SK-N-MC (cell line): ENCODE measurements at regions not wholly inside any gene's neighbourhood (a gene's known extent, or its start where the extent isn't known, plus 50 kb on each side); places are given as distances from the start of the nearest gene placed in this dataset.

Experiments used
- DNase-seq: peaks from one replicate; pipeline ENCODE4 v3.0.0-alpha.2; 2011; ENCODE audit warnings: low read depth, low spot score
- H3K27ac ChIP-seq: fragments of 200-600 bp; sonication (generic); 2 replicates; pipeline ENCODE4 v1.5.1; 2016; ENCODE audit warnings: mixed run types
- H3K36me3 ChIP-seq: fragments of 200-600 bp; sonication (generic); 2 replicates; pipeline ENCODE4 v1.6.1; 2017; ENCODE audit warnings: antibody characterized with exemption, low read length, mixed read lengths; ENCODE audit not compliant: insufficient read depth
- H3K4me3 ChIP-seq: fragments of 200-600 bp; sonication (generic); 2 replicates; pipeline ENCODE4 v1.5.1; 2016
- H3K9ac ChIP-seq: fragments of 200-600 bp; sonication (generic); 2 replicates; pipeline ENCODE4 v1.8.0; 2017; ENCODE audit warnings: mixed run types, mixed read lengths; ENCODE audit not compliant: insufficient read length
- H3K9me3 ChIP-seq: fragments of 200-600 bp; sonication (generic); 2 replicates; pipeline ENCODE4 v1.6.1; 2017; ENCODE audit warnings: low read depth, mild to moderate bottlenecking, antibody characterized with exemption, low read length, moderate library complexity, mixed read lengths
- EZH2 ChIP-seq: fragments of 200-600 bp; sonication (generic); IDR thresholded peaks from one replicate; pipeline ENCODE4 v1.6.1; 2017; ENCODE audit warnings: antibody characterized with exemption
- FOXP2 ChIP-seq: optimal IDR thresholded peaks from 2 replicates; pipeline ENCODE3; 2011; ENCODE audit warnings: mild to moderate bottlenecking, moderate library complexity; ENCODE audit not compliant: insufficient read depth; ENCODE audit errors: extremely low read length, control extremely low read depth
- POLR2AphosphoS5 ChIP-seq: IDR thresholded peaks from 2 replicates; pipeline ENCODE4 v1.6.1; 2012; ENCODE audit warnings: mild to moderate bottlenecking, low read depth, low read length, borderline replicate concordance

- no peak for DNase-seq
- no peaks in the 10 kb centered on the region for H3K9me3 ChIP-seq
- H3K27ac ChIP-seq = no peak overlapping the region
- no peaks in the 10 kb centered on the region for H3K36me3 ChIP-seq
- TF ChIP-seq EZH2 (no peak), POLR2AphosphoS5 (no peak), FOXP2 (no peak)
- H3K4me3 ChIP-seq = no peak overlapping the region
- no peak overlapping the region for H3K9ac ChIP-seq
These were observed 82.0 kb upstream of the TRIO start for GRCh38 chr5:14061106-14061505.

GRCh38 chr5:14060218-14060617 lies 82.9 kb upstream of the TRIO start:
- no peak for DNase-seq
- no peak for TF ChIP-seq FOXP2
- no peak for TF ChIP-seq EZH2
- TF ChIP-seq POLR2AphosphoS5 = no peak
- no peak overlapping the region for H3K27ac ChIP-seq
- no peak overlapping the region for H3K9ac ChIP-seq
- H3K4me3 ChIP-seq = no peak overlapping the region
- no peaks in the 10 kb centered on the region for H3K36me3 ChIP-seq
- H3K9me3 ChIP-seq = no peaks in the 10 kb centered on the region

DNA sequence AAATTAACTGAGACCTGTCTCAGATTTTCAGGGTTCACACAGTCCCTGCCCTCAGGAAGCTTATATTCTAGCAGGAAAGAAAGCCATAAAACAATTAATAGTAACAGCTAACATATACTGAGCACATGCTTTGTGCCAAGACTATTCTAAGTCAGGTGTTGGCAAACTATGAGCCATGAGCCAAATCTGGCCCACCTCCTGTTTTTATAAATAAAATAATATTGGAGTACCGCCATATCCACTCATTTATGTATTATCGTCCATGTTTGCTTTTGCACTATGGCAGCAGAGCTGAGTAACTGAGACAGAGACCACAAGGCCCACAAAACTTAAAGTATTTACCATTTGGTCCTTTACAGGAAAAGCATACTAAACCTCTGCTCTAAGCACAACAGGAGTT lies 83.3 kb upstream of the TRIO start:
- Histone ChIP-seq H3K9me3 (no peaks in the 10 kb centered on the region), H3K27ac (no peak overlapping the region), H3K9ac (no peak overlapping the region), H3K36me3 (no peaks in the 10 kb centered on the region), H3K4me3 (no peak overlapping the region)
- DNase-seq = no peak
- TF ChIP-seq EZH2 = no peak
- no peak for TF ChIP-seq POLR2AphosphoS5
- no peak for TF ChIP-seq FOXP2

DNA sequence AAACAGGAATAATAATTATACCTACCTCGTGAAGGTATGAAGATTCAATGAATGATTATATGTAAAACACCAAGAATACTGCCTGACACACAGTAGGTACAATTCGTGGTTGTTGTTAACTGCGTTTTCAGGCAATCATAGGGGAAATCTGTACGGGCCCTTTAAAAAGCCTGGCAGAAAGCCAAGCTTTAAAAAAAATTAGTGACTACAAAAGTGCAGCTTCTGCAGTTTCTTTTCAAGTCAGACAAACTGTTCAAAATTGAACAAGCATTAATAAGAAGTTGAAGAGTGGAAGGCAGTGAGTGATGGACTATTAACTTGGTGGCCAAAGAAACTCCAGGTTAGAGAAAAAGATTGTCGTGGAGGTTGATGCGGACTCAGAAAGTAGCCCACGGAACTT lies 85.9 kb upstream of the TRIO start:
- H3K27ac ChIP-seq = no peak overlapping the region
- TF ChIP-seq EZH2 (no peak), FOXP2 (no peak), POLR2AphosphoS5 (no peak)

GRCh38 chr5:14056039-14056438 lies 87.1 kb upstream of the TRIO start:
- DNase-seq = no peak
- H3K4me3 ChIP-seq = no peak overlapping the region
- no peaks in the 10 kb centered on the region for H3K9me3 ChIP-seq
- TF ChIP-seq FOXP2 = no peak
- no peak for TF ChIP-seq EZH2
- no peak for TF ChIP-seq POLR2AphosphoS5
- no peak overlapping the region for H3K9ac ChIP-seq
- no peak overlapping the region for H3K27ac ChIP-seq
- H3K36me3 ChIP-seq = no peaks in the 10 kb centered on the region

More for the DNA sequence above, 85.9 kb upstream of the TRIO start:
- Histone ChIP-seq H3K4me3 (no peak overlapping the region), H3K9me3 (no peaks in the 10 kb centered on the region), H3K36me3 (no peaks in the 10 kb centered on the region), H3K9ac (no peak overlapping the region)
- peak; percentile 37 for DNase-seq

GRCh38 chr5:14054965-14055963 lies 87.9 kb upstream of the TRIO start:
- H3K4me3 ChIP-seq = no peak overlapping the region
- H3K27ac ChIP-seq = no peak overlapping the region
- TF ChIP-seq POLR2AphosphoS5 = no peak
- no peak for TF ChIP-seq EZH2
- no peak overlapping the region for H3K9ac ChIP-seq
- DNase-seq = no peak
- no peaks in the 10 kb centered on the region for H3K36me3 ChIP-seq
- no peaks in the 10 kb centered on the region for H3K9me3 ChIP-seq

DNA sequence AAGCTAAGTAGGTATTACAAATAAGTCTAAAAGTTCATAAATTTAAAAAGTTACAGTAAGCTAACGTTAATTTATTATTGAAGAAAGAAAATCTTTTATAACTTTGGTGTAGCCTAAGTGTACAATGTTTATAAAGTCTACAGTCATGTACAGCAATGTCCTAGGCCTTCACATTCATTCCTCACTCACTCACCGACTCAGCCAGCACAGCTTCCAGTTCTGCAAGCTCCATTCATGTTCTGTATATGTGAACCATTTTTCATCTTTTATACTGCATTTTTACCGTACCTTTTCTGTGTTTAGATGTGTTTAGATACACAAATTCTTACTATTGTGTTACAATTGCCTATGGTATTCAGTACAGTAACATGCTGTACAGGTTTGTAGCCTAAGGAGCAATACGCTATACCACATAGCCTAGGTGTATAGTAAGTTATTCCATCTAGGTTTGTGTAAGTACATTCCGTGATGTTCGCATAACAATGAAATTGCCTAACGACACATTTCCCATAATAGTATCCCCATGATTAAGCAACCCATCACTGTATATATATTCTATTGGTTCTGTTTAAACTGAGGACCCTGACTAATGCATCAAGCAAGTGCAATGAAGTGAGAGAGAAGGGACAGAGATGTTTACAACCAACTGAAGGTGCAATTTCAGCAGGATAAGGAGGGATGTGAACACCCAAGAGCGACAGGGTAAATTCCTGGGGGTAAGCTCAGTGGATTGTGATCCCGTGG lies 88.9 kb upstream of the TRIO start:
- Histone ChIP-seq H3K36me3 (no peaks in the 10 kb centered on the region), H3K27ac (no peak overlapping the region), H3K9me3 (no peaks in the 10 kb centered on the region), H3K9ac (no peak overlapping the region), H3K4me3 (no peak overlapping the region)
- TF ChIP-seq POLR2AphosphoS5 (no peak), EZH2 (no peak), FOXP2 (no peak)
- no peak for DNase-seq

DNA sequence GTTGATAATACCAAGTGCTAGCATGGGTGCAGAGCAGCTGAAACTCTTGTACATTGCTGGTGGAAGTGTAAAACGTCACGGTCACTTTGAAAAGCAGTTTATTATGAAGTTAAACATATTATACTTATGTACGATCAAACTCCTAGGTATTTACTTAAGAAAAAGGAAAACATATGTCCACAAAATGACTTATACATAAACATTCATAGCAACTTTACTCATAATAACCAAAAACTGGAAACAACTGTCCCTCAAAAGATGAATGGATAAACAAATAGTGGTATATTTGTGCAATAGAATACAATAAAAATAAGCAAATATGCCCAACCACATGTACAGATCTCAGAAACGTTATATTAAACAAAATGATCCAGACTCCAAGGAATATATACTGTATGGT lies 92.3 kb upstream of the TRIO start:
- no peak for DNase-seq
- Histone ChIP-seq H3K9ac (no peak overlapping the region), H3K36me3 (no peaks in the 10 kb centered on the region), H3K9me3 (no peaks in the 10 kb centered on the region), H3K27ac (no peak overlapping the region), H3K4me3 (no peak overlapping the region)
- TF ChIP-seq POLR2AphosphoS5 (no peak), FOXP2 (no peak), EZH2 (no peak)
